Activated B cell treated with CpG ODN at 0.5 μM for 24 hours (primary cell): ENCODE measurements at regions not wholly inside any gene's neighbourhood (a gene's known extent, or its start where the extent isn't known, plus 50 kb on each side); places are given as distances from the start of the nearest gene placed in this dataset.

ENCODE experiments used
- ATAC-seq: fragments of 200-7000 bp; cut with Tn5 transposase; one replicate; pipeline ENCODE4 v1.10.0; 2021; ENCODE audit warnings: low read depth, mild to moderate bottlenecking, moderate library complexity
- CTCF ChIA-PET: fragments of 350-600 bp; sonication (Branson Sonifier 250); formaldehyde crosslinking; loops from one replicate; lab custom pipeline; 2021; ENCODE audit warnings: antibody characterized with exemption; lab: Charles Lee
- POLR2A ChIA-PET: fragments of 350-600 bp; sonication (Branson Sonifier 250); formaldehyde crosslinking; loops from one replicate; lab custom pipeline; 2021; ENCODE audit warnings: antibody characterized with exemption; lab: Charles Lee
- DNase-seq: peaks from one replicate; pipeline ENCODE4 v3.0.0; 2022
- H3K27ac Mint-ChIP-seq: one replicate; pipeline ENCODE4 v1.8.0; 2020; ENCODE audit warnings: mixed read lengths
- H3K27me3 Mint-ChIP-seq: one replicate; pipeline ENCODE4 v1.8.0; 2021; ENCODE audit warnings: mixed read lengths
- H3K36me3 Mint-ChIP-seq: one replicate; pipeline ENCODE4 v1.8.0; 2021; ENCODE audit warnings: low read depth, mixed read lengths
- H3K4me1 Mint-ChIP-seq: one replicate; pipeline ENCODE4 v1.8.0; 2021; ENCODE audit warnings: mixed read lengths
- H3K4me3 Mint-ChIP-seq: one replicate; pipeline ENCODE4 v1.8.0; 2020; ENCODE audit warnings: mild to moderate bottlenecking, mixed read lengths
- H3K9me3 Mint-ChIP-seq: one replicate; pipeline ENCODE4 v1.8.0; 2020; ENCODE audit warnings: mixed read lengths
- CTCF ChIP-seq: fragments of 200-600 bp; IDR thresholded peaks from one replicate; pipeline ENCODE4 v1.8.0; 2022; ENCODE audit warnings: antibody characterized with exemption, mild to moderate bottlenecking
- intact Hi-C: fragments of 100-400 bp; cut with micrococcal nuclease; formaldehyde crosslinking; loops from one replicate; pipeline ENCODE4 v1.15.1; 2024

- ChIA-PET POLR2A (no interaction called here), CTCF (no interaction called here)
- no peak overlapping the region for H3K27ac Mint-ChIP-seq
- H3K4me3 Mint-ChIP-seq: no peak overlapping the region
- DNase-seq (no peak), ATAC-seq (no peak)
- H3K9me3 Mint-ChIP-seq: no peaks in the 10 kb centered on the region
- H3K4me1 Mint-ChIP-seq: no peaks in the 10 kb centered on the region
- intact Hi-C loops: no loop called here
- TF ChIP-seq CTCF: no peak
- no peaks in the 10 kb centered on the region for H3K27me3 Mint-ChIP-seq
- H3K36me3 Mint-ChIP-seq: no peaks in the 10 kb centered on the region
Measured at GRCh38 chr5:165538065-165538464, 2032.6 kb downstream of the MAT2B start.

- ATAC-seq: no peak
Measured at GRCh38 chr5:165559645-165560044, 2054.2 kb downstream of the MAT2B start.

GRCh38 chr5:165560648-165561047, 2055.2 kb downstream of the MAT2B start:
- Mint-ChIP-seq H3K27me3 (no peaks in the 10 kb centered on the region), H3K4me1 (peaks cover 6% of the 10 kb centered on the region), H3K36me3 (no peaks in the 10 kb centered on the region), H3K9me3 (peaks cover 3% of the 10 kb centered on the region), H3K4me3 (no peak overlapping the region), H3K27ac (no peak overlapping the region)
- ATAC-seq (no peak), DNase-seq (no peak)
- no peak for TF ChIP-seq CTCF
- intact Hi-C loops: no loop called here
- ChIA-PET CTCF (no interaction called here), POLR2A (no interaction called here)

More at GRCh38 chr5:165559645-165560044, 2054.2 kb downstream of the MAT2B start:
- intact Hi-C loops: no loop called here
- ChIA-PET POLR2A (no interaction called here), CTCF (no interaction called here)
- Mint-ChIP-seq H3K4me3 (no peak overlapping the region), H3K9me3 (peaks cover 3% of the 10 kb centered on the region), H3K36me3 (no peaks in the 10 kb centered on the region), H3K4me1 (peaks cover 6% of the 10 kb centered on the region), H3K27ac (no peak overlapping the region), H3K27me3 (no peaks in the 10 kb centered on the region)
- no peak for DNase-seq
- TF ChIP-seq CTCF: no peak

GRCh38 chr5:165565911-165566310, 2060.5 kb downstream of the MAT2B start:
- no peak for ATAC-seq
- intact Hi-C loops: no loop called here
- no peak for TF ChIP-seq CTCF
- Mint-ChIP-seq H3K9me3 (peaks cover 2% of the 10 kb centered on the region), H3K27ac (no peak overlapping the region), H3K4me3 (no peak overlapping the region), H3K27me3 (no peaks in the 10 kb centered on the region), H3K36me3 (no peaks in the 10 kb centered on the region), H3K4me1 (no peaks in the 10 kb centered on the region)
- ChIA-PET POLR2A (no interaction called here), CTCF (no interaction called here)
- DNase-seq: no peak

- Mint-ChIP-seq H3K27ac (no peak overlapping the region), H3K36me3 (no peaks in the 10 kb centered on the region), H3K9me3 (peaks cover 8% of the 10 kb centered on the region), H3K4me3 (no peak overlapping the region), H3K4me1 (no peaks in the 10 kb centered on the region), H3K27me3 (no peaks in the 10 kb centered on the region)
- ATAC-seq (no peak), DNase-seq (no peak)
- CTCF ChIA-PET: no interaction called here
- intact Hi-C loops: no loop called here
- no peak for TF ChIP-seq CTCF
- POLR2A ChIA-PET: no interaction called here
Measured at GRCh38 chr5:165569551-165569950, 2064.1 kb downstream of the MAT2B start.
